Cardiac fibroblast (primary cell): ENCODE measurements at regions not wholly inside any gene's neighbourhood (a gene's known extent, or its start where the extent isn't known, plus 50 kb on each side); places are given as distances from the start of the nearest gene placed in this dataset.

Experiments
- DNase-seq, 2 donors: peaks; one replicate each; pipeline versions ENCODE4 v3.0.0 to v3.0.0-alpha.2; 2010; ENCODE audit warnings: low read depth in 2 of 2
- H3K4me3 ChIP-seq, 2 donors: replicated peaks in 1 of 2; 1 replicate in 1 of 2; 2 replicates in 1 of 2; pipeline ENCODE4 v1.5.1; 2011; ENCODE audit warnings: low read depth in 2 of 2, low read length in 2 of 2, mild to moderate bottlenecking in 2 of 2, moderate library complexity in 1 of 2
- CTCF ChIP-seq: IDR thresholded peaks from one replicate; pipeline ENCODE4 v1.5.1; 2011; ENCODE audit warnings: low read depth, mild to moderate bottlenecking, low read length, inconsistent platforms

- DNase-seq: no peak
- TF ChIP-seq CTCF: no peak
- no peak overlapping the region for H3K4me3 ChIP-seq
These were observed 982.5 kb upstream of the ADGRL2 start for GRCh38 chr1:80818211-80818610.

- no peak for DNase-seq
- H3K4me3 ChIP-seq: no peak overlapping the region
- no peak for TF ChIP-seq CTCF
These were observed 992.8 kb upstream of the ADGRL2 start for GRCh38 chr1:80807981-80808380.

GRCh38 chr1:80806431-80806830, 994.3 kb upstream of the ADGRL2 start:
- no peak for TF ChIP-seq CTCF
- no peak for DNase-seq
- no peak overlapping the region for H3K4me3 ChIP-seq

- H3K4me3 ChIP-seq: no peak overlapping the region
- no peak for DNase-seq
- no peak for TF ChIP-seq CTCF
These were observed 999.0 kb upstream of the ADGRL2 start for GRCh38 chr1:80801695-80802094.

- no peak overlapping the region for H3K4me3 ChIP-seq
- DNase-seq: peak in 1 of 2 donors; percentile 1
These were observed 1001.3 kb upstream of the ADGRL2 start for GRCh38 chr1:80799457-80799856.

GRCh38 chr1:80779275-80779674, 1021.5 kb upstream of the ADGRL2 start:
- no peak for TF ChIP-seq CTCF
- no peak overlapping the region for H3K4me3 ChIP-seq
- DNase-seq: no peak

More at GRCh38 chr1:80799457-80799856, 1001.3 kb upstream of the ADGRL2 start:
- no peak for TF ChIP-seq CTCF

GRCh38 chr1:80778094-80778840, 1022.5 kb upstream of the ADGRL2 start:
- no peak overlapping the region for H3K4me3 ChIP-seq

More at GRCh38 chr1:80778094-80778840, 1022.5 kb upstream of the ADGRL2 start:
- no peak for TF ChIP-seq CTCF
- DNase-seq: no peak
